ENCODE measurements at regions not wholly inside any gene's neighbourhood (a gene's known extent, or its start where the extent isn't known, plus 50 kb on each side); places are given as distances from the start of the nearest gene placed in this dataset.

DNA sequence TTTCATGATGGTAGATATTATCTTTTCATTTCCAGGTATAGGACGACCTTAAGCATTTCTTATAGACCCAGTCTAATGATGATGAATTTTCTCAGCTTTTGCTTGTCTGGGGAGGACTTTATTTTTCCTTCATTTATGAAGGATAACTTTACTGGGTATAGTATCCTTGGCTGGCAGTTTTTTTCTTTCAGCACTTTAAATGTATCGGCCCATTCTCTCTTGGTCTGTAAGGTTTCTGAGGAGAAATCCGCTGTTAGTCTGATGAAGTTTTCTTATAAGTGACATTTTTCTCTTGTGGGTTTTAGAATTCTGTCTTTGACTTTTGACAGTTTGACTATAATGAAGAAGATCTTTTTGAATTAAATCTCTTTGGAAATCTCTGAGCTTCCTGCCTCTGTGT, 144.7 kb upstream of the SLC22A23 start:
- POLR2A ChIA-PET (ENCODE audit: unreplicated experiment), result no interaction called here
- intact Hi-C loops (cut with micrococcal nuclease), result no loop called here
- Histone ChIP-seq H3K4me2 (ENCODE audit: low read depth, low read length) (no peak overlapping the region), H3K27ac (ENCODE audit: insufficient read depth, low read length) (no peak overlapping the region), H3K9me1 (ENCODE audit: insufficient read depth, low read length) (no peaks in the 10 kb centered on the region), H3K4ac (ENCODE audit: low read depth, low read length) (no peak overlapping the region), H3K36me3 (ENCODE audit: control insufficient read depth, insufficient read depth, low read length) (no peaks in the 10 kb centered on the region), H2BK5ac (ENCODE audit: low read depth, low read length, poor library complexity, severe bottlenecking) (no peak overlapping the region), H3K18ac (ENCODE audit: low read depth, low read length) (no peak overlapping the region), H2BK120ac (ENCODE audit: low read depth, low read length) (no peak overlapping the region), H2BK15ac (ENCODE audit: low read depth, low read length) (no peak overlapping the region), H3K9ac (ENCODE audit: low read depth, low read length) (no peak overlapping the region), H3K4me3 (ENCODE audit: insufficient read depth, low read depth, low read length) (no peak overlapping the region), H4K5ac (ENCODE audit: low read depth, low read length) (no peak overlapping the region), H2AK5ac (ENCODE audit: low read depth, low read length) (no peak overlapping the region), H3K23ac (ENCODE audit: low read depth, low read length) (no peak overlapping the region), H4K20me1 (ENCODE audit: insufficient read depth, low read length) (no peaks in the 10 kb centered on the region), H3K27me3 (ENCODE audit: control insufficient read depth, insufficient read depth, low read length) (peaks cover 29% of the 10 kb centered on the region), H2AFZ (replicated peaks; ENCODE audit: low read length, poor library complexity) (no peak overlapping the region), H3K79me1 (ENCODE audit: low read depth in 1 of 2, low read length in 2 of 2) (no peaks in the 10 kb centered on the region), H2BK20ac (ENCODE audit: low read depth, low read length) (no peak overlapping the region), H3K56ac (ENCODE audit: extremely low read depth, insufficient read depth, low read length) (no peak overlapping the region), H2AK9ac (replicated peaks; ENCODE audit: low read depth, low read length, poor library complexity) (no peak overlapping the region), H3K14ac (replicated peaks; ENCODE audit: low read depth, low read length) (no peak overlapping the region), H3K9me3 (ENCODE audit: control insufficient read depth, insufficient read depth, low read length) (peaks cover 7% of the 10 kb centered on the region), H3K4me1 (ENCODE audit: control insufficient read depth, insufficient read depth, low read length) (no peaks in the 10 kb centered on the region), H4K8ac (ENCODE audit: low read depth in 2 of 2, low read length in 2 of 2) (no peak overlapping the region), H4K91ac (ENCODE audit: insufficient read depth, low read depth, low read length) (no peak overlapping the region)
- in situ Hi-C loops (cut with MboI; ENCODE audit: low sequenced_read_pairs), result no loop called here
- DNase-seq (no peak), ATAC-seq (ENCODE audit: low read depth) (no peak)
- BruUV-seq (replicated peaks), result no TSS peak
- TF ChIP-seq MXI1 (IDR thresholded peaks at IDR 0.05; ENCODE audit: borderline replicate concordance, low read depth, low read length) (no peak), MAZ (IDR thresholded peaks at IDR 0.05; ENCODE audit: borderline replicate concordance, low read depth, low read length) (no peak), RCOR1 (IDR thresholded peaks at IDR 0.05; ENCODE audit: insufficient replicate concordance, low read length) (no peak), BHLHE40 (IDR thresholded peaks at IDR 0.05; ENCODE audit: low read depth, low read length) (no peak), RFX5 (IDR thresholded peaks at IDR 0.05; ENCODE audit: low read depth, low read length) (no peak), SMC3 (IDR thresholded peaks at IDR 0.05; ENCODE audit: low read depth, low read length) (no peak), CEBPB (IDR thresholded peaks at IDR 0.05; ENCODE audit: low read depth, low read length) (no peak), NFE2L2 (IDR thresholded peaks at IDR 0.05; ENCODE audit: low read depth, low read length) (no peak), FOS (IDR thresholded peaks at IDR 0.05; ENCODE audit: low read depth, low read length) (no peak), POLR2A (IDR thresholded peaks at IDR 0.05; ENCODE audit: low read depth, low read length) (no peak), CHD1 (IDR thresholded peaks at IDR 0.05; ENCODE audit: low read depth, low read length) (no peak)
- TF ChIP-seq, protein P1, sequence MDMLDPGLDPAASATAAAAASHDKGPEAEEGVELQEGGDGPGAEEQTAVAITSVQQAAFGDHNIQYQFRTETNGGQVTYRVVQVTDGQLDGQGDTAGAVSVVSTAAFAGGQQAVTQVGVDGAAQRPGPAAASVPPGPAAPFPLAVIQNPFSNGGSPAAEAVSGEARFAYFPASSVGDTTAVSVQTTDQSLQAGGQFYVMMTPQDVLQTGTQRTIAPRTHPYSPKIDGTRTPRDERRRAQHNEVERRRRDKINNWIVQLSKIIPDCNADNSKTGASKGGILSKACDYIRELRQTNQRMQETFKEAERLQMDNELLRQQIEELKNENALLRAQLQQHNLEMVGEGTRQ (IDR thresholded peaks at IDR 0.05; ENCODE audit: low read depth, low read length), result no peak
- TF ChIP-seq, protein P2, sequence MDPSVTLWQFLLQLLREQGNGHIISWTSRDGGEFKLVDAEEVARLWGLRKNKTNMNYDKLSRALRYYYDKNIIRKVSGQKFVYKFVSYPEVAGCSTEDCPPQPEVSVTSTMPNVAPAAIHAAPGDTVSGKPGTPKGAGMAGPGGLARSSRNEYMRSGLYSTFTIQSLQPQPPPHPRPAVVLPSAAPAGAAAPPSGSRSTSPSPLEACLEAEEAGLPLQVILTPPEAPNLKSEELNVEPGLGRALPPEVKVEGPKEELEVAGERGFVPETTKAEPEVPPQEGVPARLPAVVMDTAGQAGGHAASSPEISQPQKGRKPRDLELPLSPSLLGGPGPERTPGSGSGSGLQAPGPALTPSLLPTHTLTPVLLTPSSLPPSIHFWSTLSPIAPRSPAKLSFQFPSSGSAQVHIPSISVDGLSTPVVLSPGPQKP (IDR thresholded peaks at IDR 0.05; ENCODE audit: borderline replicate concordance, low read depth, low read length), result no peak
- TF ChIP-seq, protein P3, sequence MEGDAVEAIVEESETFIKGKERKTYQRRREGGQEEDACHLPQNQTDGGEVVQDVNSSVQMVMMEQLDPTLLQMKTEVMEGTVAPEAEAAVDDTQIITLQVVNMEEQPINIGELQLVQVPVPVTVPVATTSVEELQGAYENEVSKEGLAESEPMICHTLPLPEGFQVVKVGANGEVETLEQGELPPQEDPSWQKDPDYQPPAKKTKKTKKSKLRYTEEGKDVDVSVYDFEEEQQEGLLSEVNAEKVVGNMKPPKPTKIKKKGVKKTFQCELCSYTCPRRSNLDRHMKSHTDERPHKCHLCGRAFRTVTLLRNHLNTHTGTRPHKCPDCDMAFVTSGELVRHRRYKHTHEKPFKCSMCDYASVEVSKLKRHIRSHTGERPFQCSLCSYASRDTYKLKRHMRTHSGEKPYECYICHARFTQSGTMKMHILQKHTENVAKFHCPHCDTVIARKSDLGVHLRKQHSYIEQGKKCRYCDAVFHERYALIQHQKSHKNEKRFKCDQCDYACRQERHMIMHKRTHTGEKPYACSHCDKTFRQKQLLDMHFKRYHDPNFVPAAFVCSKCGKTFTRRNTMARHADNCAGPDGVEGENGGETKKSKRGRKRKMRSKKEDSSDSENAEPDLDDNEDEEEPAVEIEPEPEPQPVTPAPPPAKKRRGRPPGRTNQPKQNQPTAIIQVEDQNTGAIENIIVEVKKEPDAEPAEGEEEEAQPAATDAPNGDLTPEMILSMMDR (conservative IDR thresholded peaks at IDR 0.05; ENCODE audit: low read depth, low read length), result no peak
- WGBS, 2 experiments (ENCODE audit: extremely low coverage in 2 of 2, insufficient read length in 1 of 2), result 100% methylated on average over 1 of the region's 3 CpGs; no CpG with 5 or more reads in 1 of the 2 experiments
- dilution Hi-C loops (cut with HindIII; ENCODE audit: low sequenced_read_pairs, unreplicated experiment), result no loop called here
- CTCF ChIA-PET, result no interaction called here
